ENCODE measurements at regions not wholly inside any gene's neighbourhood (a gene's known extent, or its start where the extent isn't known, plus 50 kb on each side); places are given as distances from the start of the nearest gene placed in this dataset.

DNA sequence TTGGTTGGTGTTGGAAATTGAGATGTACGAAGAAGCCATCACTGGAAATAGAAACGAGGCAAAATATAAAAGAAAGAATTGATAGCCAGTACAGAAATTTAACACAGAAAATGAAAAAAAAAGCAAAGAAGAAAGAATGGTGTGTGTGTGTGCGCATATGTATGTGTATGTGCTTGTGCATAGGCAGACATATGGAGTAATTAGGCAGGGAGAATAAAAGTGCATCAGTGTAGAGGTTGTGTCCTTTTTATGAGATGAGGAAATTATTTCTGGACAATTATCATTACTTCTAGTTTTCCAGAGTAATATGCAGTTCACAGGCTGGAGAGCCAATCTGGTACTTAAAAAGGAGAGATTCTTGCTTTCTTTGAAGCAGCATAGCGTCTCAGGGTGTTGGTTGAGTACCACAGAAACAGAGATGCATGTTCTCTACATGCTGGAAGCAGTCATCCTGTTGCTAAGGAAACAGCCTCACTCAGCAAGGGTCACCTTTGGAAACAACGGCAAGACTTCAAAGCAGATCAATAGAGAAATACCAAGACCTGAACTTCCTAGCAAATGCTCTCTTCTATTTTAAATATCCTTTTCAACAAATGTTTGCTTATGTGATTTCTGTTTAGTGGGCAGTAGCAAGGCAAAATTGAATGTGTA is 172.7 kb downstream of the TAF11L14 start:
- TF ChIP-seq, protein P1, sequence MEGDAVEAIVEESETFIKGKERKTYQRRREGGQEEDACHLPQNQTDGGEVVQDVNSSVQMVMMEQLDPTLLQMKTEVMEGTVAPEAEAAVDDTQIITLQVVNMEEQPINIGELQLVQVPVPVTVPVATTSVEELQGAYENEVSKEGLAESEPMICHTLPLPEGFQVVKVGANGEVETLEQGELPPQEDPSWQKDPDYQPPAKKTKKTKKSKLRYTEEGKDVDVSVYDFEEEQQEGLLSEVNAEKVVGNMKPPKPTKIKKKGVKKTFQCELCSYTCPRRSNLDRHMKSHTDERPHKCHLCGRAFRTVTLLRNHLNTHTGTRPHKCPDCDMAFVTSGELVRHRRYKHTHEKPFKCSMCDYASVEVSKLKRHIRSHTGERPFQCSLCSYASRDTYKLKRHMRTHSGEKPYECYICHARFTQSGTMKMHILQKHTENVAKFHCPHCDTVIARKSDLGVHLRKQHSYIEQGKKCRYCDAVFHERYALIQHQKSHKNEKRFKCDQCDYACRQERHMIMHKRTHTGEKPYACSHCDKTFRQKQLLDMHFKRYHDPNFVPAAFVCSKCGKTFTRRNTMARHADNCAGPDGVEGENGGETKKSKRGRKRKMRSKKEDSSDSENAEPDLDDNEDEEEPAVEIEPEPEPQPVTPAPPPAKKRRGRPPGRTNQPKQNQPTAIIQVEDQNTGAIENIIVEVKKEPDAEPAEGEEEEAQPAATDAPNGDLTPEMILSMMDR (conservative IDR thresholded peaks at IDR 0.05): no peak
- Mint-ChIP-seq H3K9me3 (peaks cover 4% of the 10 kb centered on the region), H3K27me3 (no peaks in the 10 kb centered on the region), H3K36me3 (no peaks in the 10 kb centered on the region), H3K4me1 (ENCODE audit: unreplicated experiment) (peaks cover 16% of the 10 kb centered on the region), H3K27ac (no peak overlapping the region), H3K4me3 (no peak overlapping the region)
- DNase-seq (ENCODE audit: extremely low spot score, unreplicated experiment): no peak

DNA sequence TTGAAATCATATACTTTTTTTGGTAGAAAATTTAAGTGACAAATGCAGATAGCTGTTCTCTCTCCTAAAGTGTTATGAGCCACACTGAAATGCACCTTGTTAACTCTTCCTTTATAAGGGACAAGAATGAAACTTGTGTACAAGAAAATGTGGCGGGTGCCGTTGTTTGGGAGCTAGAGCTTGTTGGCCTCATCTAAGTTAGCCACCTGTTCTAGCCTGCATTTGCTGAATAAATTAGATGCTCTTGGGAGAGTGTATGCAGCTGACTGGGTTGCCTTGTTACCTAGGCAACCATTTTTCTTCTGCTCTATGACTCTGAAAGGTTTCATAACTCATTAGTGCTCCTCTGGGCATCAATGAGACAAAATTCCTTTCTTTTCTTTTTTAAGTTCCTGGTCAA is 174.3 kb downstream of the TAF11L14 start:
- Mint-ChIP-seq H3K9me3 (peaks cover 4% of the 10 kb centered on the region), H3K27ac (no peak overlapping the region), H3K4me3 (no peak overlapping the region), H3K27me3 (no peaks in the 10 kb centered on the region), H3K4me1 (ENCODE audit: unreplicated experiment) (peaks cover under 1% of the 10 kb centered on the region), H3K36me3 (no peaks in the 10 kb centered on the region)
- no peak for DNase-seq (ENCODE audit: extremely low spot score, unreplicated experiment)
- TF ChIP-seq, protein P1 (conservative IDR thresholded peaks at IDR 0.05): no peak

DNA sequence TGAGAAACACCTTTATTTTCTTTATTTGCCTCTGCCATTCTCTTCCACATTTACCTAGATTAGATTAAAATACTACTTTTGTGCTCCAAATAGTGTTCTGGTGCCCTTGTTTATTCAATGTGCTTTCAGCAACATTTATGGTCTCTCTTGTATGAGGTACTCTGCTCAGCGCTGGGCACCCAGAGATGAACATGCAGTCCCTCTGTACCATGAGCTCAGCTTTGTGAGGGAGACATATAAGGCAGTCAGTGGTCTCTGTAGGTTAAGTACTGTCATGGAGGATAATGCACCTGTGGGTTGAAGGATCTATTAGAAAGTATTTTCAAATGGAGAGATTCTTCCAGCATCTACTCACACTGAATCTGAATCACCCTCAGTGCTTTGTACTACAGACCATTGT is 176.5 kb downstream of the TAF11L14 start:
- H3K27ac Mint-ChIP-seq: no peak overlapping the region
- H3K36me3 Mint-ChIP-seq: no peaks in the 10 kb centered on the region
- H3K9me3 Mint-ChIP-seq: no peaks in the 10 kb centered on the region
- DNase-seq (ENCODE audit: extremely low spot score, unreplicated experiment): no peak
- no peaks in the 10 kb centered on the region for H3K4me1 Mint-ChIP-seq (ENCODE audit: unreplicated experiment)
- no peaks in the 10 kb centered on the region for H3K27me3 Mint-ChIP-seq
- TF ChIP-seq, protein P1 (conservative IDR thresholded peaks at IDR 0.05): no peak
- H3K4me3 Mint-ChIP-seq: no peak overlapping the region

DNA sequence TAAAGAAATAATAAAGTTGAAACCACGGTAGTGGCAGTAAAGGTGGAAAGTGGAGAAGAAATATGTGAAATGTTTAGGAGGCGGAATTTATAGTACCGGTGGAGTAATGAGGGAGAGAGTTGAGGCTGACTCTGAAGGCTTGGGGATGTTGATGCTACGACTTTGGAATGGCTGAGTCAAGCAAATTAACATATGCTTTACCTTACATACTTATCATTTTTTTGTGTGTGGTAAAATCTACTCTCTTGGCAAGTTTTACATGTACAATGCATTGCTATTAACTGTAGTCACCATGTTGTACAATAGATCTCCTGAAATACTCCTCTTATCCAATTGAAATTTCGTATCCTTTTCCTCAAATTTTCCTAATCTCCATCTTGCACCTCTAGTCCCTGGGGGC is 179.0 kb downstream of the TAF11L14 start:
- no peaks in the 10 kb centered on the region for H3K9me3 Mint-ChIP-seq
- H3K27ac Mint-ChIP-seq: no peak overlapping the region
- no peak overlapping the region for H3K4me3 Mint-ChIP-seq
- no peak for DNase-seq (ENCODE audit: extremely low spot score, unreplicated experiment)
- H3K4me1 Mint-ChIP-seq (ENCODE audit: unreplicated experiment): no peaks in the 10 kb centered on the region
- TF ChIP-seq, protein P1 (conservative IDR thresholded peaks at IDR 0.05): no peak
- no peaks in the 10 kb centered on the region for H3K36me3 Mint-ChIP-seq
- H3K27me3 Mint-ChIP-seq: no peaks in the 10 kb centered on the region

DNA sequence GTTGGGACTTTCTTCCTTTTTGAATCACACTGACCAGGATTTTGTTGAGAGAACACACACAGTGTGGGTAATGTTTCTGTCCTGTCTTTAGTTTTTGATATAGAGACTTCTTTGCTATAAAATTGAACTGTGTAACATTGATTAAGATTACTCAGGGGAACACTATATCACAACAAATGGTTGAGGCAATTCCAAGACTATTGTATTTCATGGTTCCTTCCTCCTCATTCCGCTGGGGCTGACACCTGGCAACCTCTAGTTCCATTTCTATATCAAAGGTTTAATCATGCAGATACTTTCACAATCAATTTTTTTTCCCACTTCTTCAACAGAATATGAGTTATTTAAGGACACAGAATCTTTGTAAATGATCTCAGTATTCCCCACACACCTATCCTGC is 182.2 kb downstream of the TAF11L14 start:
- H3K27ac Mint-ChIP-seq: no peak overlapping the region
- no peak overlapping the region for H3K4me3 Mint-ChIP-seq
- TF ChIP-seq, protein P1 (conservative IDR thresholded peaks at IDR 0.05): no peak
- H3K4me1 Mint-ChIP-seq (ENCODE audit: unreplicated experiment): no peaks in the 10 kb centered on the region
- no peaks in the 10 kb centered on the region for H3K27me3 Mint-ChIP-seq
- DNase-seq (ENCODE audit: extremely low spot score, unreplicated experiment): no peak
- H3K9me3 Mint-ChIP-seq: no peaks in the 10 kb centered on the region
- no peaks in the 10 kb centered on the region for H3K36me3 Mint-ChIP-seq

DNA sequence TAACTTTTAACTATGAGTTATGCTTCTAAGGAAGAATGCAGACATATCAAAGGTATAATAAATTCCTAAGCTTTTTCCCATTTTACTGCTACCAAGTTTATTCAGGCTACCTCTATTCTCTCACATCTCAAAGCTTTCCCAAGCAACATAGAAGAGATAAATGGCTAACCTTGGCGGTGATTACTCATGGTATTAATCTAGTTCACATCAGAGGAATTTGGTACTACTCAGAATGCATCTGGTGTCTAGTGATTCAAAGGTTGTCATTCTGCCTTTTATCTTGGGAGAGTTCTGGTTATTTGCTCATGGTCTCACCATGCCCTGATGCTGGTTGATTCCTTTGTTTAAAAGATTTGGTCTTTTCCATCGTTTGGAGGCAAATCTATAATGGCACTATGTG is 182.7 kb downstream of the TAF11L14 start:
- Mint-ChIP-seq H3K4me1 (ENCODE audit: unreplicated experiment) (no peaks in the 10 kb centered on the region), H3K27ac (no peak overlapping the region), H3K36me3 (no peaks in the 10 kb centered on the region), H3K27me3 (no peaks in the 10 kb centered on the region), H3K9me3 (no peaks in the 10 kb centered on the region), H3K4me3 (no peak overlapping the region)
- TF ChIP-seq, protein P1 (conservative IDR thresholded peaks at IDR 0.05): no peak
- no peak for DNase-seq (ENCODE audit: extremely low spot score, unreplicated experiment)
